ENCODE measurements at regions not wholly inside any gene's neighbourhood (a gene's known extent, or its start where the extent isn't known, plus 50 kb on each side); places are given as distances from the start of the nearest gene placed in this dataset.

DNA sequence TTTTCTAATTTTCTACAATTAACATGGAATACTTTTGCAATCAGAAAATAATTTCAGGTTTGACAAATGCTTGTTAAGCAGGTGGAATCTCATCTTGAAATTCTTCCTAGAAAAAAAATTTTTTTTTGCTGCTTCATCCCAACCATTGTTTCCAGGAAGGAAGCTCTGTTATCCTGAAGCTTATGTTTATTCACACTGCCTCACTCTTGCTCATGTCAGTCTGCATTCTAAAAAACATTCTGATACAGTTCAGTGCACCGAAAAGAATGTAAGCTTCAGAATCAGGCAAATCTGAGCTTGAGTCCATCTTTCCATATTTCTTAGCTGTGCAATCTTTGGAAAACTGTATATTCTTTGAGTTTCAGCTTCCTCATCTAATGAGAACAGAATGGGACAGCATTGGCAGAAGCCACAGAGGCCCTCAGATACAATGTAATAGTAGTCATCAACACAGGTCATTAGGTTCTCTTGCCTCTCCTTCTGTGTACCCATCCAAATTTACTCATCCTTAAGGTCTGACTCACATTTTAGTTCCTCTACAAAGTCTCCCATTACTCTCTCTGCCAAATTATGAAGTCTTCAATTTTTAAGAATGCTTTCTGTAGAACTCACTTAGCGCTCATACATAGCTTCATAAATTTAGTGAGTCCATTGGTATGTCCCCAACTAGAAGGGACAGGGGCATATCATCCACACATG is 881.8 kb upstream of the NR2F2 start:
- Mint-ChIP-seq H3K9me3 (peaks cover 3% of the 10 kb centered on the region), H3K4me3 (no peak overlapping the region), H3K4me1 (peaks cover 23% of the 10 kb centered on the region)

DNA sequence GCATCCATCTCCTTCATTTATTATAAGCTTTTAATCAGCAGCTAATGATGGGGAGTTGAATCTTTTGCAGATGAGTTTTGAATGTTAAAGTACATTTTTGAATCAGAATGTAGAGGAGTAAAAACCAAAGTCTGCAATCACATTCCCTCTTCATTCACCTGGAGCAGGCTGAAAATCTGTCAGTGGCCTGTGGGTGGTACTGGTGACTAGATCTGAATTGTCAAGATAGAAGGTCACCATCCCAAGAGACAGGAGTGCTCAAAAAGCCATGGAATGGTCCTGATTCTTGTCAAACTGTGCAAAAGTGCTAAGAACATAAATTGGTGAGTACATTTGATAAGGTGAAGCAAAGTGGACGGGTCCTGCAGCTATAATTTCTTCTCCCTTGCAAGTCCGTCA is 881.3 kb upstream of the NR2F2 start:
- peaks cover 48% of the 10 kb centered on the region for H3K27me3 Mint-ChIP-seq
- peaks cover 4% of the 10 kb centered on the region for H3K36me3 Mint-ChIP-seq
- H3K9me3 Mint-ChIP-seq: peaks cover 3% of the 10 kb centered on the region
- no peak overlapping the region for H3K4me3 Mint-ChIP-seq
- peaks cover 24% of the 10 kb centered on the region for H3K4me1 Mint-ChIP-seq
- DNase-seq: no peak
- no peak overlapping the region for H3K27ac Mint-ChIP-seq

More for the DNA sequence above, 881.8 kb upstream of the NR2F2 start:
- H3K27me3 Mint-ChIP-seq: peaks cover 45% of the 10 kb centered on the region
- DNase-seq: no peak
- H3K36me3 Mint-ChIP-seq: peaks cover 4% of the 10 kb centered on the region
- no peak overlapping the region for H3K27ac Mint-ChIP-seq

DNA sequence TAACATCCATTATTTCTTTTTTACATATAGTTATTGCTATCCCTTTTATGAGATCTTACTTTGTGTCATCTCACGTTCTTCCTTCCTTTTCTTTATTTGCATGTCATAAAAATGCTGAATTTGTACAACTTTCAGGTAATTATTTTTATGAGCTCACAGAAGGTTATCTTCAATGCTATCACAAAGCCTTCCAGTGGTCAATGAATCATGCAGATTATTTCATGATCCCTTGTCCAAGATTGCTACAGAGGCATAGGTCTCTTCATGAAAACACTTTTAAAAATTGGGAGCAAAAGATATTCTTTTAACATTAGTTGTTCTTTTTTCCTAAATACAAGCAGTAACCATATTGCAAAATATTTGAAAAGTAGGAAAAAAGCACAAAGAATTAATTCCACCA is 880.1 kb upstream of the NR2F2 start:
- Mint-ChIP-seq H3K36me3 (peaks cover 4% of the 10 kb centered on the region), H3K4me1 (peaks cover 31% of the 10 kb centered on the region)

DNA sequence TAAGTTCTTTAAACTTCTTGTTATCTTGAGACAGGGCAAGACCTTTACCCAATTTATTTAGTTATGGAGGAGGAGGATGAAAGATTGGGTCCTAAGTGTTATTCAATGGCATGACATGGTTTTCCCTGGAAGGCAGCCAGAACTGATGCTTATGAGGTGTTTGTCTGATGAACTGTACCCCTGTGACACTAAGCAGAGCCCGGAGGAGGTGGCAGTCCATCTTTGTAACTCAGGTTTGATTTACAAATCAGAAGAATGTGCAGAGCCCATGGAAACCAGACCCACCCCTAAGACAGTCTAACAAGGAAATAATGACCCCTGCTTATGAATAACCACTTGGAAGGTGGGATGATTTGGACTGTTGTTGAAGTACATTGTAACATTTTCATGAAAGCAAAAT is 878.6 kb upstream of the NR2F2 start:
- Mint-ChIP-seq H3K9me3 (peaks cover 3% of the 10 kb centered on the region), H3K36me3 (no peaks in the 10 kb centered on the region), H3K27me3 (peaks cover 61% of the 10 kb centered on the region), H3K27ac (no peak overlapping the region), H3K4me3 (no peak overlapping the region), H3K4me1 (peaks cover 35% of the 10 kb centered on the region)
- no peak for DNase-seq

More for the DNA sequence above, 880.1 kb upstream of the NR2F2 start:
- Mint-ChIP-seq H3K27me3 (peaks cover 60% of the 10 kb centered on the region), H3K4me3 (no peak overlapping the region), H3K27ac (no peak overlapping the region), H3K9me3 (peaks cover 7% of the 10 kb centered on the region)
- DNase-seq: no peak

DNA sequence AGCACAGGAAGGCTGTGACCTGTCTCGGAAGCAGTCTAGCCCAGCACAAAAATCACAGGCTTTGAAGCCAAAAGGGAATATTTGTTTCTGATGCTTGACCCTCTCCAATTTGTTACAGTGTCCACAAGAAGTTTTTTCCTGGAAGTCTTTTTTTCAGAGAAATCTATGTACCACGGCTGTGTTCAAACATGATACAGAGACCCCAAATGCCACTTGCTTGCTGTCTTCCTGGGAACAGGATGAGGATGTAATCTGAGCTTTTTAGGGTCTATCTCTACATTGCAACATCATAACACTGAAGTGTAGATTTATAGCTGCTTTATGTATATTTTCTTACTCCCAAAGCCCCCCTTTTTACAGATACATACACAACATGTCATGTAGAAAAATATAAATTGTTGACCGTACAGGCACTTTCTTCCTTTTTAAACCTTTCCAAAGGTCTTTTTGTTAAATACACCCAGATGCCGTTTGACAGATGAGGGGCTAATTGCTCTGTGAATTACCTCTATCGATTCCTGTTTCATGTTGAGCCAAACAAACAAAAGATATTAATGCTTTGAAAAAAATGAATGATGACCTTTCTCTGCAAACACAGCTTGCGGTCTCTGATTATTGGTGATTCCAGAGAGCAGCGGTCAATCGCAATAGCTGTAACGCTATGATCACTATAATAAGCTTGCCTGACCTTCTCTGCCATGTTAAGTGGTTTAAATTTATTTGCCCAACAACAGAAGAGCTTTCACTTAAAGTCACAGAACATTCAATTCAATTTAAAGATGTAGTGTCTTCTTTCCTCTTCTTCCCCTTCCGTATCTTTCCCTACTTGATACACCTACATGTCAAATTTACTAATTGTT is 875.9 kb upstream of the NR2F2 start:
- Mint-ChIP-seq H3K4me3 (no peak overlapping the region), H3K4me1 (peaks cover 21% of the 10 kb centered on the region), H3K9me3 (peaks cover 3% of the 10 kb centered on the region), H3K36me3 (no peaks in the 10 kb centered on the region), H3K27ac (no peak overlapping the region), H3K27me3 (peaks cover 57% of the 10 kb centered on the region)
- no peak for DNase-seq

DNA sequence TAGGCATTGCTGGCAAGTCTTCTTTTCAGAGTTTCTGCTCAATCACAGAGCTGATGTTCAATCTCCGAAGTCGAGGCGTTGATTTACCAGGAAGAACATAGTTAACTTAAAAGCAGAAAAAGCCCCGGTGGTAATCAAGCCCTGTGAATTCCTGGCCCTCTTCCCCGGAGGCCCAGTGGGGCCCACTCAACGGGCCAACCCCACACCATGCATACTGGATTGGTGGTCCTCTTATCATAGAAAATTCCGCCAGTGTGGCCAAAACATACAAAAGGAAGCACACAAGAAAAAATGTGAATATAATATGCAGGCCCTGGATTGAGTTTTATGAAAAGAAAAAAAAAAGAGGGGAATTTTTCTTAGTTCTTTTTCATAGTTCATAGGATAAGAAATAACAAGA is 873.0 kb upstream of the NR2F2 start:
- peaks cover 41% of the 10 kb centered on the region for H3K27me3 Mint-ChIP-seq
- no peaks in the 10 kb centered on the region for H3K36me3 Mint-ChIP-seq
- DNase-seq: no peak
- peaks cover 21% of the 10 kb centered on the region for H3K4me1 Mint-ChIP-seq
- H3K27ac Mint-ChIP-seq: no peak overlapping the region
- no peak overlapping the region for H3K4me3 Mint-ChIP-seq
- H3K9me3 Mint-ChIP-seq: peaks cover 3% of the 10 kb centered on the region

DNA sequence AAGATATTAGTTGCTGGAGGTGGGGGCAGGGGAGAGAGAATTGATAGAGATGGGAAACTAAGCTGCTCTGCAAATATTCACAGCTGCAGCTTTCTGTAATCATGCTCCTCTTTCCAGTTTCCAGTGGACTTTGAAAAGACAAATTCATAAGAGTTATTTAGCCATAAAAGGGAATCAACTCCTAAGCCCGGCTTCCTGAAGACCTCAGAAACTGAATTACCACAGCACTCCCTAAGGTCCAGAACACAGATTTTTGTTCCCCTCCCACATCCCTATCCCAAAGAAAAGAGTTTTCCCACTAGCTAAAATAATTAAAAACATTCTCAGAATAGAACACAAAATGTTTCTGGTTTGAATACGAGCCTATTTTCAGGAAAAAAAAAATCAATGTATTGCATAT is 871.8 kb upstream of the NR2F2 start:
- peaks cover 21% of the 10 kb centered on the region for H3K4me1 Mint-ChIP-seq
- no peak overlapping the region for H3K4me3 Mint-ChIP-seq
- no peak overlapping the region for H3K27ac Mint-ChIP-seq
- H3K36me3 Mint-ChIP-seq: no peaks in the 10 kb centered on the region
- DNase-seq: no peak
- peaks cover 3% of the 10 kb centered on the region for H3K9me3 Mint-ChIP-seq
- peaks cover 39% of the 10 kb centered on the region for H3K27me3 Mint-ChIP-seq

DNA sequence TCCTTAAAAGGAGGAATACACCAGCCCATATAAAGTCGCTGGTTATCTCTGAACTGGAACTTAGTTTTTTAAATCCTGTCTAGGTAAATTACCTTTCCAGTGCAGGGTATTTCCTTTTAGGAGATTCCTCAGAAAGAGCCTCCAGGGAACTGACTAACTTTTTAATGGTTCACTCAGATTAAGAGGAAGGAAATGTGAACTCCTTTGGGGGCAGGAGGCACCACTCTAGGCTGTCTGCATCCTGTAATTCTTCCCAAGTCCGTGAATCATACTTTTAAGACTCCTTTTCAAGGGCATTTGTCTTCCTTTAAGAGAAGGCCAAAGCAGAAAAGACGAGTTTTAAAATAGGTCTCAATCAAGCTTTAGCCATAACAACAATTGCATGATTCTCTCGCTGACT is 871.2 kb upstream of the NR2F2 start:
- no peak for DNase-seq
- H3K27ac Mint-ChIP-seq: no peak overlapping the region
- peaks cover 33% of the 10 kb centered on the region for H3K27me3 Mint-ChIP-seq
- peaks cover 3% of the 10 kb centered on the region for H3K9me3 Mint-ChIP-seq
- no peaks in the 10 kb centered on the region for H3K36me3 Mint-ChIP-seq
- peaks cover 20% of the 10 kb centered on the region for H3K4me1 Mint-ChIP-seq
- no peak overlapping the region for H3K4me3 Mint-ChIP-seq

DNA sequence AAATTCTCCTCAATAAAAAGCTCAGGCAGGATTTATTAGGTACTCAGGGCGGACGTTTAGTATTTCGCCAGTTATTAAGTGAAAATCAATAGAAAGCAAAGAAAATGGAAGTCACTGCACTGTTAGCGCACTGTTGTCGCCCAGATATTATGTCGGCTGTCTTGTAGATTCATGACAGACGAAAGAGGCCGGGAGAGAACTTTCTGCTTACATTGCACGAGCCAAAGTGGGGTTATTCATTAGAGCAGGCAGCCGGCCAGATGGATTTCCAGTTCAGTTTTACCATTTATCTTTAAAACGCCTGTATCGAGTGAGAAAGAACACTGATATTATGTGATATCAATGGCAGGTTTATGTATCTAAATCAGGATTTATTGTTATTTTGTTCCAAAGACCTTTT is 866.0 kb upstream of the NR2F2 start:
- Mint-ChIP-seq H3K9me3 (no peaks in the 10 kb centered on the region), H3K27ac (no peak overlapping the region), H3K27me3 (peaks cover 25% of the 10 kb centered on the region), H3K36me3 (no peaks in the 10 kb centered on the region), H3K4me1 (no peaks in the 10 kb centered on the region), H3K4me3 (no peak overlapping the region)
- DNase-seq: no peak

DNA sequence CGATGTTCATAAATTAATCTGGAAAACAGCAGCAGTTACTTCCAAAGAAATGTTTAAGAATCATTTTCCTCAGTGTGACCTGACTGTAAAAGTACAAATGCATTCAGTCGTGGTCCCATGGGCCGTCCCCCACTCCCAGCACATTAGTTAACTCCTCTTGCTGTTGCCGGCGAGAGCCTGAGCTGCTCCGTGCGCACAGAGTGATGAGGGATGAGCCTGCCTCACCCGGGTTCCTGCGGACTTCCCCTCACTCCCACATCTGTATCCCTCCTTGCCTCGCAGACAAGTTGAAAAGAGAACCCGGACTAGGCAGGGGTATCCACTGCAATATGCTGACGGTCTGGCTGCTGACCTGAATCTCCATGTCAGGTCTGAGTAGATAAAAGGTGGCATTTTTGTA is 861.7 kb upstream of the NR2F2 start:
- Mint-ChIP-seq H3K4me3 (no peak overlapping the region), H3K9me3 (no peaks in the 10 kb centered on the region), H3K36me3 (no peaks in the 10 kb centered on the region), H3K27me3 (peaks cover 15% of the 10 kb centered on the region), H3K27ac (no peak overlapping the region), H3K4me1 (no peaks in the 10 kb centered on the region)
- no peak for DNase-seq

DNA sequence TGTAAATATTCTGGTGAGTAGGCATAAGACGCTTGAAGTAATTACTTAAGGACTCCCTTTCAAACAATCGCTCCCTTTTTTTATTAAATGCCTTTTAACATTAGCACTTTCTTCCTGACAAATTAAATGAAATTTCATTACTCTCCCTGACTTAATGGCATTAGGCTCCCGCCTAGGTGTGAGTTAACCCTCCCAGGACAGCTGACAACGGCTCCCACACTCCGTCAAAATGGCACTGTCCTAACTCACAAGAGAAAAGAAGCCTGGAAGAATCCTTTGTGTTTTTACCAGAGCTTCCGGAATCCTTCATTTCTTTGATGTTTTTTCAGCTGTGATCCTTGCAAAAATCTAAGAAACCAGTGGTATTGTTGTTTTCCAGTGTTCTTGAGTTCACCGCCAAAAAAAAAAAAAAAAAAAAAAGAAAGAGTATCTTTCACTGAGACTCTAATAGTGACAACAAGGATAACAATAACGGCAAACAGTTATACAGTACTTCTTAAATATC is 861.0 kb upstream of the NR2F2 start:
- Mint-ChIP-seq H3K27ac (no peak overlapping the region), H3K9me3 (no peaks in the 10 kb centered on the region), H3K4me3 (no peak overlapping the region), H3K36me3 (no peaks in the 10 kb centered on the region), H3K4me1 (no peaks in the 10 kb centered on the region), H3K27me3 (peaks cover 15% of the 10 kb centered on the region)
- DNase-seq: no peak

DNA sequence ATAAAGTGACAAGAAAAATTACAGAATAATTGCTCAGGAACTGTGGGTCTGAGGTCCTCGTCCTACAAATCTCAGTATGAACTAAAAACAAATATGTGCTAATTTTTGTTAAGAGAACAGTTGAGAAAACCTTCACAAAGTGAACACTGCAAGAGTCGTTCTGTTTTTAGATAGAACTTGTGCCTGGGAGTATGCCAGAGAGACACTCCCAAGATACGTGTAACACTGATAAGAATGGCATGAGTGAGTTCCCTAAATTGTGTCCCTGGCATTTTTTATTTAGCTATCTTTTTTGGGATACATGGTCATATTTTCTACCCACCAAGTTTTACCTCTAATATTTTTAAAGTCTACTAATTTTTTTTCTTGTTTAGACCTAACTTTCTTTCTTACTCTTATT is 860.0 kb upstream of the NR2F2 start:
- H3K27me3 Mint-ChIP-seq: peaks cover 15% of the 10 kb centered on the region
- H3K4me3 Mint-ChIP-seq: no peak overlapping the region
- H3K27ac Mint-ChIP-seq: no peak overlapping the region
- DNase-seq: no peak
- H3K4me1 Mint-ChIP-seq: no peaks in the 10 kb centered on the region
- no peaks in the 10 kb centered on the region for H3K36me3 Mint-ChIP-seq
- H3K9me3 Mint-ChIP-seq: no peaks in the 10 kb centered on the region

DNA sequence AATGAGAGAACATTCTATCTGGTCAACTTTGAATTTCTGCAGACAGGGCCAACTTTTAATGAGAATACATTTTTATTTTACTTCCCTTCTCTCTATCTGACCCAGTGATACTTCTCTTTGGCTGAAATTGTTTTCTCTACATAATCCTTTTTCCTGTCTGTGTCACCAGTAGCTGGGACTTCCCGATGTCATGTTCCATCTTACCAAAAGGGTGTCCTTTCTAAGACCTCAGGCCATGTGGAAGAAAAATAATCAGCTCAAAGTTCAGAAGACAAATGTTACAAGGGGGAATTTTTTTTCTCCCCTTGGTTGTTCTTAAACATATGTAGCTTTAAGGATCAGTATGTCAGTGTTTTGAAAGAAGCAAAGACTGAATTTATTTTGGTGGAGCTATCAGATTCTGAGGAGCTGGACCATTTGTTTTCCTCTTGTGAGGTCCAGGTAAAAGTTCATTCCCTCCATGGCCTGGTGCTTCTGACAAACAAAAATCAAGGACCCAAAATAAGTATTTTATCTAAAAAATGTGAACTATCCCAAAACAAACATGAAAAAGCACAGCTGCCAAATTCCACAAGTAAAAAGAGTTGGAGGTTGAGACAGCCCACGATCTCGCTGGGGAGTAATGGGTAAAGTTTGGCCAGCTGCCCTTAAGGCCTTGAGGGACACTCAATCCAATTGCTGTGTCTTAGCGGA is 859.4 kb upstream of the NR2F2 start:
- Mint-ChIP-seq H3K27ac (no peak overlapping the region), H3K9me3 (no peaks in the 10 kb centered on the region), H3K36me3 (no peaks in the 10 kb centered on the region), H3K4me1 (no peaks in the 10 kb centered on the region), H3K27me3 (peaks cover 15% of the 10 kb centered on the region), H3K4me3 (no peak overlapping the region)
- no peak for DNase-seq

DNA sequence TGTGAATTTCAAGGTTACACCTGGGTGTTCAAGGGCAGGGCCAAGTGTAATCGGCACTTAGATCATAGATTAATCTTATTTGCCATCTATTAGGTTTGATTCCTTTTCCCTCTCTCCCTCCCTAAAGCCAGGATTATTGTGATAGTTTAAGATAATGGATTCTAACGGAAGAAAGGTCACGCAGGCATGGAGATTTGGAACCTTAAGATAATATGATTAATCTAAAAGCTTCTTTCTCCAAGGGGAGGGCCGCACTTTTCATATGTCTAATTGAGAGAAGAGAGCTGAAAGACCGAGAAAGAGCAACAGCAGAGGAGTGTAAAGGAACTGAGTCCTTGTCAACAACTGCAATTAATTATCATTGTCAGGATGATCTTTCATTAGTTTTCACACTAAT is 858.8 kb upstream of the NR2F2 start:
- Mint-ChIP-seq H3K4me3 (no peak overlapping the region), H3K4me1 (no peaks in the 10 kb centered on the region), H3K27ac (no peak overlapping the region), H3K9me3 (no peaks in the 10 kb centered on the region), H3K27me3 (peaks cover 15% of the 10 kb centered on the region), H3K36me3 (no peaks in the 10 kb centered on the region)
- no peak for DNase-seq

DNA sequence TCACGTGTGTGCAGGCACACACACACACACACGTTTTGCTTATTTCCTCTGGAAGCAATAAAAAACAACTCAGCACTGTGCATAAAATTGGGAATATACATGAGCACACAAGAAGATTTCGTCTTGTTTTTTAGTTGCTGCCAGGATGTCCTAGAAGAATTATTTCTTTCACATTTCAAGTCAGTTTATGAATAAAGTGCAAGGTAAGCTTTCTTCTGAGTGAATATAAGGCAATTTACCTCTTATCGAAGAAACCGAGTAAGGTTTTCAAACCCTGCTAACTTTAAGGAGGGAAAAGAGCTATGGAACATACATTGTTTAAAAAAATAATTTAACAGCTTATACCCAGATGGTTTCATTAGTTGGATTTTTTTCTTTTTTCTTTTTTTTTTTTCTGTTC is 855.4 kb upstream of the NR2F2 start:
- DNase-seq: no peak
- Mint-ChIP-seq H3K27ac (no peak overlapping the region), H3K4me1 (no peaks in the 10 kb centered on the region), H3K27me3 (peaks cover 13% of the 10 kb centered on the region), H3K9me3 (no peaks in the 10 kb centered on the region), H3K4me3 (no peak overlapping the region), H3K36me3 (no peaks in the 10 kb centered on the region)
